M059J (cell line): ENCODE measurements at regions not wholly inside any gene's neighbourhood (a gene's known extent, or its start where the extent isn't known, plus 50 kb on each side); places are given as distances from the start of the nearest gene placed in this dataset.
"Not testable (repeated sequence)": the region's sequence is repeated elsewhere in the genome, so short reads cannot be mapped to it uniquely, and the experiment has no call there.

Experiments used
- DNase-seq: peaks from one replicate; pipeline ENCODE4 v3.0.0-alpha.2; 2012; ENCODE audit warnings: low read depth

DNA sequence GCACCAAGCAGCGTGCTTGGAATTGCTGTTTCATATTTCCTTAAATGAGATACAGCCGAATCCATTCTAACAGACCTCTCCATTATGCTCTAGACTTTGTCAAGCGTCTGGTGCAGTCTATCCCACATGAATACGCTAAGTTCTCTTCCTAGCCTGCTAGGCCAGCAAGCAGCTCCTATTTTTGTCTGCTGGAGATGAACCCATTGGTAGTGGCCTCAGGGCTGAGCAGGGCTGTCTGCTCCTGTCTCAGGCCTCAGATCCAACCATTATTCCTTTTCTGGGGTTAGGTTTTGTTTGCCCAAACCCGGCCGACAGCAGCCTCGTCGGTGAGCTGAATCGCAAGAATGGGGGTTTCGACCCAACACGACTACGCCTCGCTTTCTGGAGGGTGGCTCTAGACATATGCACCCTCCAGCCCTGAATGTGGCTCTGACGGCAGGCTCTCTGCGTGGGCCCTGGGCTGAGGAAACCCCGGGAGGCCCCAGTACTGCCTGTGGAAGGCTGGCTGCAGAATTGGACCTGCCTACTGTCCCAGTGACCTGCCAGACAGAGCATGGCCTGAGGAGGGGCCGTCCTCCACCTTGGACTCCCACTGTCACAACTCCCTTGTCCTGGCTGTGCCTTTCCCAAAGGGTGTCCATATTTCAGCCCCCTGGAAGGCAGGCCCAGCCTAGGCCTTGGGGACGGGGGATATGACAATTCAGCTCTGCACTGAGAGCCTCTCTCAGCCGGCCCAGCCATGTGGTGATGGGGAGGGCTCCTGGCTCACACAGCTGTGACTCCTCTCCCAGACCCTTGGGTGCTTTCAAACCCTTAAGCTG, 267.9 kb upstream of the TCERG1L start:
- no peak for DNase-seq

DNA sequence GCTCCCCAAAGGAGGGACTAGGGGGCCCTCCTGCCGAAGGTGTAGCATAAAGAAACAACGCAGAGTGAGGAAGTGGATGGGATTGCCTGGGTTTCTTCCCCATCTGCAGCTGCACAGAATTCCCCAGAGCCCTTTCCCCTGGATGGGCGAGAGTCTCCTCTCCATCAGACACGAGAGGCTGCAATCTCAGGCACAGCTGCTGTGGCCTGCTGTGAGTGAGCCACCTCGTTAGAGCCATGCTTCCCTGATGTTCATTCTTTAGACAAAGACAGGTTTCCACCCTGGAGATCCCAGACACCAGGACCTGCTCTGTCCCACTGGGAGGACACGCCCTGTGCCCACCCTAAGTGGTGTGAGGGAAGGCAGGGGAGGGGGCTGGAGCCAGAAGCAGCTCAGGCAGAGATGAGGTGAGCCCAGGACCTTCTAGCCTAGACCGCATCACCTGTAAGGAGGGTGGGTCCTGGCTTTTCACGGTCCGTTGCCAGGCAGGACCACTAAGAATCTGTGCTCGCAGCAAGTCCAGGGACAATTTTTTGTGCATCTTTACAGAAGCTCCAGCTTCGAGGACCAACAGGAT, 268.6 kb upstream of the TCERG1L start:
- DNase-seq = no peak

DNA sequence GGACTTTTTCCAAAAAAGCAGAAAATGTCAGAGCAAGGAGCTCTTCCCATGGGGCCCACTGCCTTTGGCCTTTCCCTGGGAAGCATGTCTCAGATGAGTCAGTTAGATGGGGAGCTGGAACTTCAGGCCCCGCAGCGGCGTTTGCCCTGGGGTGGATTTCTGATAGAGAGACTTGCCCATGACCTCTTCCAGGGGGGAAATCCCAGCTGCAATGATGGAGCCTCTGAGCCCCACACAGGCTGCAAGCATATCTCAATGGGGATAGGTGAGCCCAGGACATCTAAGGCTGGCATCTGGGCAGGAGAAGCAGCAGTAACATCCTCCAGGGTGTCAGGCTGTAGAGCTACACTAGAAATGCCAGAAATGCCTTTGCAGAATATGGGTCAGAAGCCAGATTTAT, 269.2 kb upstream of the TCERG1L start:
- DNase-seq = peak; percentile 34

DNA sequence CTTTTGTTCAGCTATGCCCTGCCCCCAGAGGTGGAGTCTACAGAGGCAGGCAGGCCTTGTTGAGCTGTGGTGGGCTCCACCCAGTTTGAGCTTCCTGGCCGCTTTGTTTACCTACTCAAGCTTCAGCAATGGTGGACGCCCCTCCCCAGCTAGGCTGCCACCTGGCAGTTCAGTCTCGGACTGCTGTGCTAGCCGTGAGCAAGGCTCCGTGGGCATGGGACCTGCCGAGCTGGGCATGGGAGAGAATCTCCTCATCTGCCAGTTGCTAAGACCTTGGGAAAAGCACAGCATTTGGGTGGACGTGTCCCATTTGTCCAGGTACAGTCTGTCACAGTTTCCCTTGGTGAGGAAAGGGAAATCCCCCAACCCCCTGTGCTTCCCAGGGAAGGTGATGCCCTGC, 270.0 kb upstream of the TCERG1L start:
- not testable (repeated sequence) for DNase-seq

DNA sequence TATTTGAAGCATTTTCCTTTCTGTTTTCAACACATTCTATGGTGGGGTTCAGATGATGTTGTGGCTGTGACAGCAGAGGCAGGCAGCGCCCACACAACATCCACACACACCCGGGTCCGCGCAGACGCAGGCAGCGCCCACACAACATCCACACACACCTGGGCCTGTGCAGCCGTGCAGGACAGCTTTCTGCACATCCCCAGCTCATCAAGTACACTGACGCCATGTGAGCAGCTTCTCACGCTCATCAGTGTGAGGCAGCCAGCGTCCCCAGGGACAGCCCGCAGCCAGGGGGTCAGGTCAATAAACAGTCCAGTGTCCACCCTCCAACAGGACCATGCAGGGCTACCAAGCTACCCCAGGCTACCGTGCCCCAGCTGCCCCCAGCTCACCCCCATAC, 272.8 kb upstream of the TCERG1L start:
- DNase-seq = no peak

DNA sequence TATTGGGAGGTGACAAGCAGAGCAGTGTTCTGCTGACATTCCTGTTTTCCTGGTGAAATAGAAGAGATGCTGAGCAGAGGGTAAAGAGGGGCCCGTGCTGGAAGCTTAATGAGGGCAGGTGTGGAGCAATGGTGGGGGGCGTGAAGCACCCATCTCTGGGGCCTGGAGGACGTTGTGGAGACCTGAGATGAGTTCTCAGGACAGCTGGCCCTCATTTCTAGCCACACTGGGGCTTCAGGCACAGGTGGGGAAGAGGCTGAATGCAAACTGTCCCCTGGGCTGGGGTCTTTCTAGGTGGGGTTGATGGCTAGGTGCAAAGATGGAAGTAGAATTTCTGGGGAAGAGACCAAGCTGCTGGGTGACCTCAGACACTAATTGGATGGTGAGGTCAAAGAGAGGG, 274.2 kb upstream of the TCERG1L start:
- no peak for DNase-seq

DNA sequence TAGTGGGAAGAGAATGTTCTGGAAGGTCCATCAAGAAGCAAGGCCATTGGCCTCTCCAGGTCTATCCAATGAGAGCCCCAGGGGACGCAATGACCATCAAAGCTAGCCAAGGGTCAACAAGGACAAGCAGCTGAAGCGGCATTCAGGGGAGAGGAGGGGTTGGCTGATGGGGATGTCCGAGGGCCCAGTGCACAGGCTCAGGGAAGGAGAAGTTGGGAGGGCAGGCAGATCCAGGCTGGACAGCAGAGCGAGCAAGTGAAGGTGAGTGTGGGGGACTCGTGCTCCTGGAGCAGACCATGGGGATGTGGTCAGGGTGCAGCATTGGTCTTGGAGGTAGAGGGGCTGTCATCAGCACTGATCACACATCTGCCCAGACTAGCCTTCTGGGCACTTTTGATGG, 275.4 kb upstream of the TCERG1L start:
- DNase-seq = no peak

DNA sequence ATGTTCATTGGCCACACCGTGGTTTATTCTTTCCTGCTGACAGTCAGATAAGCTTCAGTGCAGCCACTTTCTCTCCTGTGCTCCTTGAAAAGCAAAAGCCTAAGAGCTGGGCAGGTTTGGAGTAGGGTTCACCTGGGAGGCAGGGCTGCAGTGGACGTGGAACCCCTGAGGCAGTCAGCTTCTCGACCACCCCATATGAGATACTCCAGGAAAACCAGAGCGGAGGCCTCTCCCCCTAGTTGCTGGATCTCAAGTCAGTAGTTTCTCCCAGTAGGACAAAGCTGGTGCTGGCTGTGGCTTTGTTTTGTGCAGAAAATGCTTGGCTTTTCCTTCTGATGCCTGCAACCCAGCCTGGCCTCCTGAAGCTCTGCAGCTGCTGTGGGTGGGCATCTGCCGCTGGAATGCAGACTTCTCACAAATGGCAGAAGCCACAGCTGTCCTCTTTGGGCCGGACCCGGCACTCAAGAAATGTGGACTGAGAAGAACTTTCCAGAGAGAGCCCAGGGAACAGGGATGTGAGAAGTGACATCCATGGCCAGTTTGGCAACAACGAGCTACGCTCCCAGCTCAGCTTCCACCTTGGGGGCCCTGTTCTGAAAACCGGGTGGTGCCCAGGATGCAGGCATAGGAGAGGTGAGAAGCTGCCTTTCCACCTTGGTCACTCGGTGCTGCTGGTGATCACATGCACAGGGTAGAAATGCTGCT, 276.6 kb upstream of the TCERG1L start:
- DNase-seq = no peak

DNA sequence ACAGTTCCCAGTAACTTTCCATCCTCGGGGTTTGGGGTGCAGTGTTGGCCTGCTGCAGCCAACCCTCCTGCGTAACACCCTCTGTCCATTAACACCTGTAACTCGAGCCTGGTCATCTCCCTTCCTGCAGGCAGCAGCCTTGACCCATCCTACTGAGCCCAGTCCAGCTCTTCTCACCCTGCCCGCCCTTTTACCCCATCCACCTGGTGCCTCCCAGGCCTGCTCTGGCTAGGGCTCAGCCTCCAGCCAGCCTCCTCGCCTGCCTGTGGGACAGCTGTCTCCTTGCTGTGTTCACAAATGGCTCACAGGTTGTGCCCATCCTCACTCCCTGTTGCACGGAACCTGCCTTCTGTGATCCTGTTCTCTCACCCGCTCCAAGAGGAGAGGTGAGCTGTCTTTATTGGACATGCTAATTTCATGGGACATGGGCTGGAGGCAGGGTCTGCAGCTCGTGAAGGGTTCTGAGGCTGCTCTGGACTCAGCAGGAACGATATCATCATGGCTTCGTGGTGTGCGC, 277.2 kb upstream of the TCERG1L start:
- DNase-seq = no peak

DNA sequence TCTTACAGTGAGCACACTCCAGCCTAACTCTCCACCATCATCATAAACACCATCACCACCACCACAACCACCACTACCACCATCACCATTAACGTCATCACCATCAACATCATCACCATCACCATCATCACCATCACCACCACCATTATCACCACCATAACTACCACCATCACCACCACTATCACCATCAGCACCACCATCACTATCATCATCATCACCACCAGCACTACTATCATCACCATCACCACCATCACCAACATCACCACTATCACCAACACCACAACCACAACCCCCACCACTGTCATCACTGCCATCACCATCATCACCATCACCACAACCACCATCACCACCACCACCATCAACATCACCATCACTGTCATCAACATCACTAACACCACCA, 279.0 kb upstream of the TCERG1L start:
- no peak for DNase-seq

DNA sequence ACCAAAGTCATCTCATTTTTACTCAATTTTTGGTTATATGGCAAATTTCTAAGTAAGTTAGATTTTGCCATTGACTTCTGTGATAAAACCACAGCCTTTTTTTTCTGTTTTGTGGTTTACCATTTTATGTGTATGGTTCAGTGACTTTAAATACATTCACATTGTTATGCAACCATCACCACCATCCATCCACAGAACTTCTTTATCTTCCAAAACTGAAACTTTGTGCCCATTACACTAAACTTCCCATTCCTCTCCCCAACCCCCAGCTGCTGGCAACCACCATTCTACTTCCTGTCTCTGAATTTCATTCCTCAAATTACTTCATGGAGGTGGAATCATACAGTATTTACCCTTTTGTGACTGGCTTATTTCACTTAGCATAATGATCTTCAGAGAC, 280.4 kb upstream of the TCERG1L start:
- DNase-seq = no peak

DNA sequence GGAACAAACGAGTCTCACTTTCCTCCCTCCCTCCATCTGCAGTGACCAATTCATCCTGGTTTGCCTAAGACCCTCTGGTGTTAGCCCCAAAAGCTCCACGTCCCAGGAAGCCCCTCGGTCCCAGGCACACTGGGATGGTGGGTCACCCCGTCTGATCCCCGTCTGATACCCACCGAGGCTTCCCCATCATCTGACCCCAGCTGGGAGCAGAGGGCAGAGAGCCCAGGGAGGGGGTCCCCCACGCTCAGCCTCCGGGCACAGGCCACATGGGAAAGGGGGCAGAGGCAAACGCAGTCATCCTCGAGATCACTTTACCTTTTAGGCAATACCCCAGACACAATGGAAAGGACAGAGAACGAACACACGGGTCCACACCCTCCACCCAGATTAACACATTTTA, 291.6 kb upstream of the PPP2R2D start:
- DNase-seq = no peak

DNA sequence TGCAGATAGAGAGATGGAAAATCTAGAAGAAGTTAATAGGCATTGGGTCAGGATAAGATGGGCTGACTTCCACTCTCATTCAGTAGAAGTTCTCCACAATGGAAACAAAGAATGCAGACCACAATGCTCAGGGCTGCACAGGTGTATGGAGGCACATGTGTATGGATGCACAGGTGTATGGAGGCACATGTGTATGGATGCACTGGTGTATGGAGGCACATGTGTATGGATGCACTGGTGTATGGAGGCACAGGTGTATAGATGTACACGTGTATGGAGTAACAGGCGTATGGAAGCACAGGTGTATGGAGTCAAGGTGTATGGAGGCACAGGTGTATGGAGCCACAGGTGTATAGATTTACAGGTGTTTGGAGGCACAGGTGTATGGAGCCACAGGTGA, 285.7 kb upstream of the PPP2R2D start:
- DNase-seq = no peak

DNA sequence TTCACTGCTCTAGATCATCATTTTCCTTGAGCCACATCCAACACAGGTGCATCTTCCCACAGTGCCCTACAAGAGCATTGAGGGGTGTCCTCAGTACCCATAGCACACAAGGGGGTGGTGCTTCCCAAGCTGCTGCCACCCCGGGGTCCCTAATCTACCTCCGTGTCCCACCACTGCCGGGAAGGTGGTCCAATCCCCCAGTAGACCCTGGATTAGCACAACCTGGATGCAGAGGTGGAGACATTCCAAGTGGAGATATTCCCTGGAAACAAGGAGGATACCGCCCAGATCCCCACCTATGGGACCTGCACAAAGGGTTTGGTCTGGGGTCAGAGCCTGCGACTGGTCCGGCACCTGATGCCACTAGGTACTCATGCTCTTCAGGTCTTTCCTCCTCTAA, 284.8 kb upstream of the PPP2R2D start:
- no peak for DNase-seq

DNA sequence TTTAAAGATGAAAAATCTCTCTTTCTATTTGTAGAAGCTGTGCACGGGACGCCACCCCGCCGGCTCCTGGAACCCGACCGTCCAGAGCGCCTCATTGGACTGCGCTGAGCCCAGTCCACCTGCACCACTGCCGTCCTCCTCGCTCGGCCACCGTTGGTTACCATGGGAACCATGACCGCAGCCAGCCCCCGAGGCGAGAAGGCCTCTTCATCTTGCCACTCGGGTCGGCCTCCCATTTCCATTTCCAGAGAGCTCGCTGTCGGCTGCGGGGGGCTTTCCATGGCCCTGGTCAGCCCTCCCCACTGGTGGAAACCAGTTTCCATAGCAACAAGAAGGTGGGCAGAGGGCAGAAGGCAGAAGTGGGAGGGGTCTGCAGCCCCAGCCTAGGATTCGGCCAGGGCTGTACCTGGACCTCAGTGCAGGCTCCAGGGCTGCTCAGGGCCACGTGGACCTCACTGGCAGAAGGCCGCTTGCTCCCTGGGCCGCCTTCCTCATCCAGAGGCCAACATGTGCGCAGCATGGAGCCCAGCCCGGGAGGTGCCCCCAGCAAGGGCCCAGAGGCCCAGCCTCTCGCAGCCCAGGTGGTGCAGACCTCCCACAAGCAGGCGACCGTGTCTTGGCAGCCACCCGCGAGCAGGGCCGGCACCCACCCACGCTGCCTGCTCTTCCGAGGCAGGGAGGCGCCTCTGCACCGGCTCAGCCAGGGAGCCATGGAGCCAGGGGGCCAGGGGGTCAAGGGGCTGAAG, 283.5 kb upstream of the PPP2R2D start:
- no peak for DNase-seq

DNA sequence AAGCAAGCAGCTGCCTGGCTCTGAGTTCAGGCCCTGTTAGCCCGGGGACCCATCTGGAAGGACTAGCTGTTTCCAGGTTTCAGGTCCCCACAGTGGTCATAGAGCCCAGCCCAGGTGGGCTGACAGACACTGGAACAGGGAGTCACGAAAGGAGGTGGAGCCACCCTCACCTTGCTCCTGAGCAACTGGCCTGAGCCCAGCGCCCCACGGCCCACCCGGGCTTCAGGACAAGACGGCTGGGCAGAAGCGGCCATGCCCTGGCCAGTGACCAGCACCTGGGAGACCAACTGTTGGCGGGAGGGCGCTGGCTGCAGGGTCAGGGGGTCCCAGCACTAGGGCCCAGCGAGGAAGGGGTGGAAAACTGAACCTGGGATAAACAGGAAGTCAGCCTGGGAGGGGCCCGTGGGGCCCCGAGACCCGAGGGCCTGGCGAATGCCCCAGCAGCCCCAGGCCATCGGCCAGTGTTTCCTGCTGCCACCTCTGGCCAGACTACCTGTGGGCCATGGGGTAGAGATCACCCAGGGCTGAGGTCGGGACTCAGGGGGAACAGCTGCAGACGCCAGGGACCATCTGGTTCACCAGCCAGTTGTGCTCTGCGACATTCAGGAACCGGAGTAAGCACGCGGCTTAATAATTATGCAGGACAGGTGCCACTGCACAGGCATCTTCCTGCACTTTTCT, 282.1 kb upstream of the PPP2R2D start:
- no peak for DNase-seq

DNA sequence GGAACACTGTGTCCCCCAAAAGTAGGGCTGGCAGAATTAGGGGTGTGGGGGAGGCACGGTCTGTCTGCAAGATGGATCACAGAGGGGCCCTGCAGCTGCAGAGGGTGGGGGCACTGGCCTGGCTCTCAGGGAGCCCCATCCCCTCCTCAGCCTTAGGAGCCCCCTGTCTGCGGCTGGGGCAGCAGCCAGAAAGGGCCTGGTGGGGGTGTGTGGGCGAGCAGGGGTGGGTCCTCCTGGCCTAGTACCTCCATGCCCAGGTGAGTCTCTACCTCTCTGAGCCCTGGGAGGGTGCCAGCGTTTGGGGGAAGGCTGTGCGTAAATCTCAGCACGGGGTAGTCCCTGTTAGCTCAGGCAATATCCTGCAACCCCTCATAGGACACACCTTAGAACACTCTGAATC, 280.5 kb upstream of the PPP2R2D start:
- DNase-seq = no peak

DNA sequence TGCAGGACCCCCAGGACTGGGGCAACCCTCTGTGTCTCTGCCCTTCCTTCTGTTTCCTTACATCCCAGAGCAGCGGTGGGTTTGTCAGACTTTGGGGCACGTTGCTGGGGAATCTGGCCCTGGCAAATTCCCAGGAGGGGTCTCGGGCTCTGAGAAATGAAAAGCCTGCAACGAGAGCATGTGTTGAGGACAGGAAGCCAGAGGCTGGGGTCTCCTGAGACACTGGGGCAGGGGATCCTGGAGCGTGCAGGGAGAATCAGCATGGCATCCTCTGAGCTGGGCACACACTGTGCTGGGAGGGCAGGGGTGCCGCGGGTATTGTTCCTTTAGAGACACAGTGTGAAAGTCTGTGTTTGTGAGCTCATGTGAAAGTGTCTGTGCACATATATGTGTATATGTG, 279.9 kb upstream of the PPP2R2D start:
- no peak for DNase-seq

DNA sequence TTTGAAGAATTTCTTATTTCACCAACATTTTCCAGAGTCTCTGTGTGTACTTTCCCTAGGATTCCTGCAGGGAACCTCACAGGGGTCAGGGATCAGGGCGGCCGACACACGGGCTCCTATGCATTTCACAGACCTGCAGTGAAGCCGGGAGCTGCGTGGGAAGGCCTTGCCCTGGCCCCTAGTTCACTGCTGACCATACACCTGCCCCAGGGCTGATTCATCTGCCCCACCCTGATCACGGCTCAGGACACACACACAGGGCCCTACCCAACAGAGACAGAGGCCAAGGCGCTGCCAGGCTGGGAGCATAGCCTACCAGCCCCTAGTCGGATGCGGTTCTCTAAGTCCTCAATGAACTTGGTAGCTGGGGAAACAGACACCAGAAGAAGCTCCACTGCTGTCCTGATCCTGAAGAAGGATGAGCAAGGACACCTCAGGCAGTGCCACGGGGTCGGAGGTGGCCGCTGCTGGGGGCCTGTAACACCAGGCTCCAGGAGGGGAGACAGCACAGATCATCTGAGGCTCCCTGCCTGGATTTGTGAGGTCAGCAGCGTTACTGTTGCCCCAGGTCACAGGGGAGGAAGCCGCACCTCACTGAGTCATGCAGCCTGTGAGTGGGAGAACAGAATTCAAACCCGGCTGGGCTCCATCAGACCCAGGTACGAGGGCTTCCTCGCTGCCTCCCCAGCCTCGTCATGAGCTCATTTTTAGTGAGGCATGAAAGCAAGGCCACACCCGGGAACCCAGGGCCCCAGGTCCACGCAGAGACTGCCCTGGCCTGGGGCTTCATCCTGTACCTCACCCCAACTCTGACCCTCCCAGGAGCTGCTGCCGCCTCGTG, 278.8 kb upstream of the PPP2R2D start:
- DNase-seq = peak; percentile 21

DNA sequence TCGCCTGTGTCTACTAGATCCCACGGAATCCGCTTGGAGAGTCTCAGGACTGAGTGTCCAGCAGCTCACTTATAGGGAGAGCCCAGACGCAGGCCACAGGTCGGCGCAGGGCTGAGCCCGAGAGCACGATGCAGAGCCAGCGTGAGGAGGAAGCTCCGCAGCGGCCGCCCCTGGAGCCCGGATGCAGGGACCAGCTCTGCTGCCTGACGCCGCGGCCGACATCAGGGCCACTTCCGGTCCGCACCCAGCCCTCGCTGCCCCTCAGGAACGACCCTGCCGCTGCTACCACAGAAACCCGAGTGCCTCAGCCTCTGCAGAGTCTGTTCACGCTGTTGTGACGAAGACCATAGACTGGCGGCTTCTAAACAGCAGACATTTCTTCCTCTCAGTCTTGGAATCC, 275.8 kb upstream of the PPP2R2D start:
- no peak for DNase-seq

DNA sequence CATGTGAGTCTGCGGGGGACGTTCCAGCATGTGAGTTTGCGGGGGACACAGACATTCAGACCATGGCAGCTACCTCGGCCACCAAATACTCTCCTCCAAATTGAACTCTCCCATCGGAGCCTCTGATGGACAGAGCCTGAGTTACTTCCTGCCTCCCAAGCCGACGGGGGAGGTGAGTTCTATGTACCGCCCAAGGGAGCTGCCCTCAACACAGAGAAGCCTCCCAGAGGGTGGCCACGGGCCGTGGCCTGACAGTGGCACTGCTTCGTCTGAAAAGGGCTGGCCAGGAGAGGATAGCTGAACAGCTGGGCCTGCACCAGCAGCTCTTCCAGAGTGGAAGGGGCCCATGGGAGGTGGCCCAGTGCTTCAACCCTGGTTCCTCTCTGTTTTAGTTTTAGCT, 274.5 kb upstream of the PPP2R2D start:
- DNase-seq = no peak
